ENCODE measurements at regions not wholly inside any gene's neighbourhood (a gene's known extent, or its start where the extent isn't known, plus 50 kb on each side); places are given as distances from the start of the nearest gene placed in this dataset.
A peak's percentile ranks its signal among the peaks of the same experiment; 100 is the strongest.
"Not testable (repeated sequence)": the region's sequence is repeated elsewhere in the genome, so short reads cannot be mapped to it uniquely, and the experiment has no call there.

- not testable (repeated sequence) for H3K4me3 ChIP-seq (ENCODE audit: low read length); DNase-seq (ENCODE audit: low read depth, low spot score)
Observed at GRCh38 chr4:49288796-49289195, 302.7 kb downstream of the CWH43 start.

DNA sequence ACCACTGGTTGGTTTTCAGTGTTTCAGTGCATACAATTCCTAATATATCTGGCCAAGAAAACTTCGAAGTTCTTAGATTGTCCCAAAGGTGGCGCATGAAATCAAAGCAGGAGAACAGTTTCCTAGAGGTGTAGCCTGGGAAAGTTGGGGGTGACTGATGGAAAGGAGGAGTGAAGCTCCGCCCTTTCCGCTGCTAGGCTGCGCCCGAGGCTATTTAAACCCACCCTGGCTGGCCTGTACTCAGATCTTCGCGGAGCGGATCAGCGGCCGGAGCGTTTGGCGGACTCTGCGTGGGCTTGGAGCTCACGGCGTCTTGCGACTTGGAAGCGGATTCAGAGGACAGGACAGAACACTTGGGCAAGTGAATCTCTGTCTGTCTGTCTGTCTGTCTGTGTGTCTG is 328.7 kb downstream of the CWH43 start:
- DNase-seq (ENCODE audit: low read depth, low spot score), result peak; percentile 6
- not testable (repeated sequence) for H3K4me3 ChIP-seq (ENCODE audit: low read length)

GRCh38 chr4:49320725-49321410 is 334.8 kb downstream of the CWH43 start:
- H3K4me3 ChIP-seq (ENCODE audit: low read length); DNase-seq (ENCODE audit: low read depth, low spot score): not testable (repeated sequence)

- DNase-seq (ENCODE audit: low read depth, low spot score); H3K4me3 ChIP-seq (ENCODE audit: low read length): not testable (repeated sequence)
Observed at GRCh38 chr4:49321511-49322300, 335.6 kb downstream of the CWH43 start.

GRCh38 chr4:49322610-49323572 is 336.8 kb downstream of the CWH43 start:
- not testable (repeated sequence) for DNase-seq (ENCODE audit: low read depth, low spot score); H3K4me3 ChIP-seq (ENCODE audit: low read length)

GRCh38 chr4:49323573-49323940 is 337.5 kb downstream of the CWH43 start:
- H3K4me3 ChIP-seq (ENCODE audit: low read length); DNase-seq (ENCODE audit: low read depth, low spot score): not testable (repeated sequence)
